Upper lobe of right lung (tissue), 1 donor: ENCODE measurements at regions not wholly inside any gene's neighbourhood (a gene's known extent, or its start where the extent isn't known, plus 50 kb on each side); places are given as distances from the start of the nearest gene placed in this dataset.

Experiments
- ATAC-seq: fragments of 200-7000 bp; cut with Tn5 transposase; one replicate; pipeline ENCODE4 v1.9.1; 2020; ENCODE audit warnings: mild to moderate bottlenecking, moderate library complexity
- DNase-seq: peaks from one replicate; pipeline ENCODE4 v3.0.0-alpha.2; 2020
- H3K27ac ChIP-seq: fragments of 200-600 bp; one replicate; pipeline ENCODE4 v1.8.0; 2022
- H3K27me3 ChIP-seq: fragments of 200-600 bp; one replicate; pipeline ENCODE4 v1.8.0; 2022; ENCODE audit warnings: mild to moderate bottlenecking
- H3K36me3 ChIP-seq: fragments of 200-600 bp; one replicate; pipeline ENCODE4 v1.8.0; 2022
- H3K4me1 ChIP-seq: fragments of 200-600 bp; one replicate; pipeline ENCODE4 v1.8.0; 2022
- H3K4me3 ChIP-seq: fragments of 200-600 bp; one replicate; pipeline ENCODE4 v1.8.0; 2022; ENCODE audit warnings: mild to moderate bottlenecking
- H3K9me3 ChIP-seq: fragments of 200-600 bp; one replicate; pipeline ENCODE4 v1.8.0; 2022
- intact Hi-C: fragments of 100-400 bp; cut with DNase I; formaldehyde crosslinking; loops from one replicate; pipeline ENCODE4 v1.11.0; 2022
- TF ChIP-seq, protein P1 (sequence below): fragments of 200-600 bp; IDR thresholded peaks from one replicate; pipeline ENCODE4 v1.8.0; 2022; ENCODE audit warnings: antibody characterized with exemption
- donor health status: DM: no; HTN: yes; CAD: no; lungs with severe emphysema.

DNA sequence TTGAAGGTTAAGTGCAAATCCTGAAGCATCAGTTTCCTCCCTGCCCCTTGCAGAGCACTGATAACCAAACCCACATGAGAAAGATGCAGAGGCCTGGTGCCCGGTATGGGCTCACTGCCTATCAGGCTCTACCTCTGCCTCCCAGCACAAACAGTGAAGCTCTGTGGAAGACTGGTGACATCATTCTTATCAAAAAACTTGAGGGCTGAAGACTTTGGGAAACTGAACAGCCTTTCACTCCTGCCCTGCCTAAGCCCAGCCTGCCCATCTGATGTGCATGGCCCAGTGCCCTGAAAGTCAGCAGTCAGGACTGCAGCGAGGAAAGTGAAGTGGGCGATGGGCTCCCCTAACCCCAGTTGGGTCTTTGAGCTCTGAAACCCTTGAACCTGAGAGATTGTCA lies 174.8 kb upstream of the ARL4C start:
- Histone ChIP-seq H3K4me1 (no peaks in the 10 kb centered on the region), H3K36me3 (no peaks in the 10 kb centered on the region), H3K27me3 (no peaks in the 10 kb centered on the region), H3K27ac (no peak overlapping the region), H3K4me3 (no peak overlapping the region), H3K9me3 (no peaks in the 10 kb centered on the region)
- no peak for DNase-seq
- TF ChIP-seq, protein P1, sequence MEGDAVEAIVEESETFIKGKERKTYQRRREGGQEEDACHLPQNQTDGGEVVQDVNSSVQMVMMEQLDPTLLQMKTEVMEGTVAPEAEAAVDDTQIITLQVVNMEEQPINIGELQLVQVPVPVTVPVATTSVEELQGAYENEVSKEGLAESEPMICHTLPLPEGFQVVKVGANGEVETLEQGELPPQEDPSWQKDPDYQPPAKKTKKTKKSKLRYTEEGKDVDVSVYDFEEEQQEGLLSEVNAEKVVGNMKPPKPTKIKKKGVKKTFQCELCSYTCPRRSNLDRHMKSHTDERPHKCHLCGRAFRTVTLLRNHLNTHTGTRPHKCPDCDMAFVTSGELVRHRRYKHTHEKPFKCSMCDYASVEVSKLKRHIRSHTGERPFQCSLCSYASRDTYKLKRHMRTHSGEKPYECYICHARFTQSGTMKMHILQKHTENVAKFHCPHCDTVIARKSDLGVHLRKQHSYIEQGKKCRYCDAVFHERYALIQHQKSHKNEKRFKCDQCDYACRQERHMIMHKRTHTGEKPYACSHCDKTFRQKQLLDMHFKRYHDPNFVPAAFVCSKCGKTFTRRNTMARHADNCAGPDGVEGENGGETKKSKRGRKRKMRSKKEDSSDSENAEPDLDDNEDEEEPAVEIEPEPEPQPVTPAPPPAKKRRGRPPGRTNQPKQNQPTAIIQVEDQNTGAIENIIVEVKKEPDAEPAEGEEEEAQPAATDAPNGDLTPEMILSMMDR = no peak
- intact Hi-C loops = no loop called here
- ATAC-seq = no peak

DNA sequence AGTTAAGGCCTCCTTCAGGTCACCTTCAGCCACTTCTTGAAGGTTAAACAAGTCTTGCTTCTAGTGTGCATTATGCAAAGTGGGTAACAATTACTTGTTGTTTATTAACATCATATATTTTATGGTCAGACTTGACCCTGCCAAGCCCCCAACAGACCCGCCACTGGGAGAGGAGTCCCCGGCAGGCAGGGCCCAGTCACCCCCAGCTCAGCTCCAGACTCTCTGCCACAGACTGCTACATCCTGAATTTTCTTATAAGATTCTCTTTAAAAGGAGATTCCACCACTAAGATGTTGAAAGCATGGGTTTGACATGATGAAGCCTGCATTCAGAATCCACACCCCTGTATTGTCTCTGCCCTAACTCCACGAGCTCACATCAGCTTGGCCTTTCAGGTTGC lies 174.3 kb upstream of the ARL4C start:
- no peak for DNase-seq

DNA sequence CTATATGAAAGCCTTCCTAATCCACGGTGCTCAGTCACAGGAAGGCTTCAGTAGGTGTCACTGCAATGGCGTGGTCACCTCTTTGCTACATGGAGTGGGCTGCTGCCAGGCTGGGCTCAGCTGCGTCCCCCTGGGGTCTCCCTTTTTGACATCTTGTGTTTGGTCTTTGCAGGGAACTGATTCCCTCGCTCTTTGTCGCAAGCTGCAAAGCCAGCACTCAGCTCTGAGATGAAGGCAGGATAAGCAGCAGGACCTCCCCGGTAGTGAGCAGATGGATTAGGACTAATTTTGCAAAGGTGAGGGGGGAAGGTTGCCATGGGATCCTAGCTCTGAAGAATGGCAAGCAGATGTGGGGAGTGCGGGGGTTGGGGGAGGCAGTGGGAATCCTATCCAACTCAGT lies 173.9 kb upstream of the ARL4C start:
- H3K36me3 ChIP-seq = no peaks in the 10 kb centered on the region
- no peaks in the 10 kb centered on the region for H3K27me3 ChIP-seq
- H3K27ac ChIP-seq = no peak overlapping the region
- H3K9me3 ChIP-seq = no peaks in the 10 kb centered on the region
- DNase-seq (no peak), ATAC-seq (no peak)
- H3K4me3 ChIP-seq = no peak overlapping the region
- TF ChIP-seq, protein P1 = no peak
- intact Hi-C loops = no loop called here
- no peaks in the 10 kb centered on the region for H3K4me1 ChIP-seq

More for the DNA sequence above, 174.3 kb upstream of the ARL4C start:
- Histone ChIP-seq H3K9me3 (no peaks in the 10 kb centered on the region), H3K4me3 (no peak overlapping the region), H3K27me3 (no peaks in the 10 kb centered on the region), H3K36me3 (no peaks in the 10 kb centered on the region), H3K27ac (no peak overlapping the region), H3K4me1 (no peaks in the 10 kb centered on the region)
- TF ChIP-seq, protein P1 = no peak
- no peak for ATAC-seq
- intact Hi-C loops = no loop called here

DNA sequence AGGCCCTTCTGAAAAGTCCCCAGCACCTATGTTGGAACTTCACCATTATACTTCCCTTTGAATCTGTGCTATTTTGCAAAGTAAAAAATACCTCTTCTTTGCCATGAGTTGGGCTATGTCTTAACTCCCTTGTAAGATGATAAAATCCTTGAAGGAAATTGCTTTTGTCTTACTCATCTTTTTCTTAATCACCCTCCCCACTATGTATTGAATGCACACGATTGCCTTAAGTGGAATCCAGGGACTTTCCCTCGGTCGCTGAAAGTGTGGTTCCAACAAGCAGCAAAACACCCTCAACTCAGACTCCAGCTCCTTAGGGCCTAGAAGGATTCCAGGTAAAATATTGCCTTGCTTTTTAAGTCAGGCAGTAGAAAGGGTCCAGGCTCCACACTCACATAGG lies 173.2 kb upstream of the ARL4C start:
- Histone ChIP-seq H3K36me3 (no peaks in the 10 kb centered on the region), H3K9me3 (no peaks in the 10 kb centered on the region), H3K27me3 (no peaks in the 10 kb centered on the region), H3K4me3 (no peak overlapping the region), H3K4me1 (no peaks in the 10 kb centered on the region), H3K27ac (no peak overlapping the region)
- no peak for DNase-seq
- intact Hi-C loops = no loop called here
- TF ChIP-seq, protein P1 = no peak
- no peak for ATAC-seq

DNA sequence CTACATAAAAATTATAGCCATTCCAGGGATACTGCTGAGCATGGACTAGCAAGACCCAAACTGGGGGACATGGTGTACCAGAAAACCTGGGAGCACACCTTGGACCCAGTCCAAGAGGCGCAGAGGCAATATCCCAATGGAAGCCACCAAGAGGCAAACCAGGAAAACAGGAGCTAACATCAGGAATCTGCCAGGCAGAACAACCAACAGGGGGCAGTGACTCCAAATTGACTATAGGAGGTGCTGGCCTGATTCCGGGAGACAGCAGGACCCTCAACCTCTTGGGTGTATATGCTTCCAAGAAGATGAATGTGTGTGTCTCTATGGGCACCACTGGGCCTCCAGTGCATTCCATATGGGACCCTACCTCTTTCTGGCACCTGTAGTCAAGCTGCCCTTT lies 172.7 kb upstream of the ARL4C start:
- intact Hi-C loops = no loop called here
- Histone ChIP-seq H3K4me3 (no peak overlapping the region), H3K27me3 (no peaks in the 10 kb centered on the region), H3K36me3 (no peaks in the 10 kb centered on the region), H3K4me1 (no peaks in the 10 kb centered on the region), H3K27ac (no peak overlapping the region), H3K9me3 (no peaks in the 10 kb centered on the region)
- ATAC-seq (no peak), DNase-seq (no peak)
- TF ChIP-seq, protein P1 = no peak

DNA sequence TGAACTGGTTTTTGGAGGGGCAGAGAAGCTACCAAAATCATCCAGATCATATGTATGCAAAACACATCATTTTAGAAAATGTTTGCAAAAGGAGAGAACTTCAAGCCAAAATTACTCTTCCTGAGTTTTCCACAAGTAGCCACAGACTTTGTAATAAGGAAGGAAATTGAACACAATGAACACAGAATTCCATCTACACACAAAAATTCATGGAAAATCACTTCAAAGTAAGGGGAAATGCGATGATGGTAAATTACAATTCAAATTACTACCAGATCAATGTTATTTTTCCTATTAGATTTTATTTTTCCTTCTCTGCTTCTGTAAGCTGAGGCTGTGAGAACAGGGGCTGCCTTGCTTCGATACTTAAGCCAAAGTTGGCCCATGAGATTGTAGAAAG lies 172.1 kb upstream of the ARL4C start:
- Histone ChIP-seq H3K9me3 (no peaks in the 10 kb centered on the region), H3K27ac (no peak overlapping the region), H3K4me1 (no peaks in the 10 kb centered on the region), H3K36me3 (no peaks in the 10 kb centered on the region), H3K4me3 (no peak overlapping the region), H3K27me3 (no peaks in the 10 kb centered on the region)
- intact Hi-C loops = no loop called here
- TF ChIP-seq, protein P1 = no peak
- ATAC-seq = no peak
- no peak for DNase-seq
